IMR-90 (cell line): ENCODE measurements at regions not wholly inside any gene's neighbourhood (a gene's known extent, or its start where the extent isn't known, plus 50 kb on each side); places are given as distances from the start of the nearest gene placed in this dataset.

Experiments used
- ATAC-seq: fragments of 200-7000 bp; cut with Tn5 transposase; 2 replicates; pipeline ENCODE4 v1.9.1; 2020; ENCODE audit warnings: low read depth, mild to moderate bottlenecking, moderate library complexity
- BruUV-seq: library from RNA; stranded (reverse); fragments of 400-500 nt; replicated peaks from 2 replicates; lab custom pipeline; 2021; lab: Mats Ljungman, UMichigan
- CTCF ChIA-PET: fragments of 300-600 bp; formaldehyde crosslinking; extraction: SDS; loops from one replicate; lab custom pipeline; 2021; ENCODE audit warnings: antibody characterized with exemption; lab: Yijun Ruan, JAX
- POLR2A ChIA-PET: fragments of 300-600 bp; sonication (Branson Sonifier 250); formaldehyde crosslinking; loops from one replicate; lab custom pipeline; 2022; ENCODE audit warnings: antibody characterized with exemption; ENCODE audit not compliant: unreplicated experiment; lab: Charles Lee
- DNase-seq: peaks from one replicate; pipeline ENCODE4 v3.0.0; 2013
- H2AFZ ChIP-seq: replicated peaks from 2 replicates; pipeline ENCODE3; 2013; ENCODE audit warnings: low read length, mild to moderate bottlenecking; ENCODE audit not compliant: poor library complexity
- H2AK5ac ChIP-seq: 2 replicates; pipeline ENCODE4 v1.6.1; 2013; ENCODE audit warnings: low read depth, low read length, inconsistent platforms
- H2AK9ac ChIP-seq: replicated peaks from 2 replicates; pipeline ENCODE3; 2013; ENCODE audit warnings: mild to moderate bottlenecking, low read depth, low read length, moderate library complexity; ENCODE audit not compliant: poor library complexity
- H2BK120ac ChIP-seq: 2 replicates; pipeline ENCODE4 v1.6.1; 2013; ENCODE audit warnings: low read depth, low read length, inconsistent platforms
- H2BK15ac ChIP-seq: 3 replicates; pipeline ENCODE4 v1.6.1; 2013; ENCODE audit warnings: low read depth, low read length, inconsistent platforms
- H2BK20ac ChIP-seq: 2 replicates; pipeline ENCODE4 v1.6.1; 2013; ENCODE audit warnings: low read depth, mild to moderate bottlenecking, inconsistent platforms, low read length, moderate library complexity
- H2BK5ac ChIP-seq: 2 replicates; pipeline ENCODE4 v1.6.1; 2013; ENCODE audit warnings: mild to moderate bottlenecking, low read depth, low read length, inconsistent platforms; ENCODE audit not compliant: poor library complexity, severe bottlenecking
- H3K14ac ChIP-seq: replicated peaks from 2 replicates; pipeline ENCODE4 v1.6.1; 2013; ENCODE audit warnings: low read depth, low read length, inconsistent platforms
- H3K18ac ChIP-seq: 2 replicates; pipeline ENCODE4 v1.6.1; 2013; ENCODE audit warnings: low read depth, low read length, control low read depth
- H3K23ac ChIP-seq: 2 replicates; pipeline ENCODE4 v1.6.1; 2013; ENCODE audit warnings: low read depth, low read length, inconsistent platforms
- H3K27ac ChIP-seq: 2 replicates; pipeline ENCODE4 v1.5.1; 2013; ENCODE audit warnings: mild to moderate bottlenecking, control low read depth, low read length; ENCODE audit not compliant: insufficient read depth
- H3K27me3 ChIP-seq: 2 replicates; pipeline ENCODE4 v1.6.1; 2013; ENCODE audit warnings: low read length; ENCODE audit not compliant: control insufficient read depth, insufficient read depth
- H3K36me3 ChIP-seq: 2 replicates; pipeline ENCODE4 v1.6.1; 2013; ENCODE audit warnings: low read length, mixed read lengths; ENCODE audit not compliant: control insufficient read depth, insufficient read depth
- H3K4ac ChIP-seq: 2 replicates; pipeline ENCODE4 v1.6.1; 2013; ENCODE audit warnings: low read depth, low read length, inconsistent platforms
- H3K4me1 ChIP-seq: 2 replicates; pipeline ENCODE4 v1.6.1; 2013; ENCODE audit warnings: low read length, mixed read lengths; ENCODE audit not compliant: control insufficient read depth, insufficient read depth
- H3K4me2 ChIP-seq: 2 replicates; pipeline ENCODE4 v1.6.1; 2013; ENCODE audit warnings: low read depth, mild to moderate bottlenecking, control low read depth, low read length, moderate library complexity
- H3K4me3 ChIP-seq: 2 replicates; pipeline ENCODE4 v1.5.1; 2013; ENCODE audit warnings: low read depth, mild to moderate bottlenecking, control low read depth, low read length, moderate library complexity; ENCODE audit not compliant: insufficient read depth
- H3K56ac ChIP-seq: 2 replicates; pipeline ENCODE4 v1.6.1; 2013; ENCODE audit warnings: low read length, inconsistent platforms; ENCODE audit not compliant: insufficient read depth; ENCODE audit errors: extremely low read depth
- H3K79me1 ChIP-seq, 2 experiments: 2 replicates each; pipeline ENCODE4 v1.6.1; 2013; ENCODE audit warnings: low read length in 2 of 2, inconsistent platforms in 1 of 2, low read depth in 1 of 2
- H3K9ac ChIP-seq: 2 replicates; pipeline ENCODE4 v1.6.1; 2013; ENCODE audit warnings: low read depth, low read length, control low read depth
- H3K9me1 ChIP-seq: 2 replicates; pipeline ENCODE4 v1.6.1; 2013; ENCODE audit warnings: low read length, inconsistent platforms; ENCODE audit not compliant: insufficient read depth
- H3K9me3 ChIP-seq: 2 replicates; pipeline ENCODE4 v1.6.1; 2013; ENCODE audit warnings: low read length; ENCODE audit not compliant: control insufficient read depth, insufficient read depth
- H4K20me1 ChIP-seq: 2 replicates; pipeline ENCODE4 v1.6.1; 2013; ENCODE audit warnings: low read length, inconsistent platforms; ENCODE audit not compliant: insufficient read depth
- H4K5ac ChIP-seq: 2 replicates; pipeline ENCODE4 v1.6.1; 2013; ENCODE audit warnings: mild to moderate bottlenecking, low read depth, low read length, control low read depth
- H4K8ac ChIP-seq, 2 experiments: 2 replicates each; pipeline ENCODE4 v1.6.1; 2013; ENCODE audit warnings: low read depth in 2 of 2, low read length in 2 of 2, control low read depth in 1 of 2, inconsistent platforms in 1 of 2
- H4K91ac ChIP-seq: 2 replicates; pipeline ENCODE4 v1.6.1; 2013; ENCODE audit warnings: low read depth, low read length, inconsistent platforms; ENCODE audit not compliant: insufficient read depth
- CEBPB ChIP-seq: IDR thresholded peaks from 2 replicates; pipeline ENCODE4 v1.6.1; 2012; ENCODE audit warnings: low read depth, low read length, improper control_type of control experiment
- CHD1 ChIP-seq: IDR thresholded peaks from 2 replicates; pipeline ENCODE4 v1.6.1; 2012; ENCODE audit warnings: low read depth, low read length, improper control_type of control experiment
- CTCF ChIP-seq: conservative IDR thresholded peaks from 2 replicates; pipeline ENCODE4 v1.5.1; 2012; ENCODE audit warnings: mild to moderate bottlenecking, low read depth, low read length, improper control_type of control experiment
- MAFK ChIP-seq: IDR thresholded peaks from 2 replicates; pipeline ENCODE4 v1.6.1; 2012; ENCODE audit warnings: low read depth, low read length, improper control_type of control experiment
- MAZ ChIP-seq: IDR thresholded peaks from 2 replicates; pipeline ENCODE4 v1.6.1; 2012; ENCODE audit warnings: low read depth, mild to moderate bottlenecking, low read length, improper control_type of control experiment, moderate library complexity, borderline replicate concordance
- NFE2L2 ChIP-seq: fragments of 150-350 bp; IDR thresholded peaks from 2 replicates; pipeline ENCODE4 v1.6.1; 2016; ENCODE audit warnings: low read depth, mild to moderate bottlenecking, low read length
- POLR2A ChIP-seq: IDR thresholded peaks from 2 replicates; pipeline ENCODE4 v1.6.1; 2012; ENCODE audit warnings: mild to moderate bottlenecking, low read depth, low read length
- RAD21 ChIP-seq: IDR thresholded peaks from 2 replicates; pipeline ENCODE4 v1.6.1; 2012; ENCODE audit warnings: low read length, improper control_type of control experiment
- RCOR1 ChIP-seq: IDR thresholded peaks from 2 replicates; pipeline ENCODE4 v1.6.1; 2012; ENCODE audit warnings: mild to moderate bottlenecking, low read length, improper control_type of control experiment; ENCODE audit not compliant: insufficient replicate concordance
- RFX5 ChIP-seq: IDR thresholded peaks from 2 replicates; pipeline ENCODE4 v1.8.0; 2012; ENCODE audit warnings: low read depth, mild to moderate bottlenecking, low read length, moderate library complexity
- SMC3 ChIP-seq: fragments of 150-350 bp; IDR thresholded peaks from 2 replicates; pipeline ENCODE4 v1.6.1; 2016; ENCODE audit warnings: low read depth, mild to moderate bottlenecking, antibody characterized with exemption, low read length, moderate library complexity
- dilution Hi-C: fragments of 300-500 bp; cut with HindIII; formaldehyde crosslinking; loops from one replicate; pipeline ENCODE4 v1.14.3; 2018; ENCODE audit warnings: low sequenced_read_pairs; ENCODE audit not compliant: unreplicated experiment
- in situ Hi-C: fragments of 300-500 bp; cut with MboI; formaldehyde crosslinking; loops from 3 replicates; pipeline ENCODE4 v1.14.3; 2019; ENCODE audit warnings: low sequenced_read_pairs, inconsistent platforms, mixed read lengths
- intact Hi-C: fragments of 100-400 bp; cut with micrococcal nuclease; formaldehyde crosslinking; loops from 2 replicates; pipeline ENCODE4 v1.10.0; 2022
- TF ChIP-seq, protein P1 (sequence below): fragments of 150-350 bp; IDR thresholded peaks from 2 replicates; pipeline ENCODE4 v1.6.1; 2017; ENCODE audit warnings: mild to moderate bottlenecking, antibody characterized with exemption, low read length, low read depth

GRCh38 chr1:228810395-228810758 is 75.1 kb downstream of the RHOU start:
- no peak overlapping the region for H3K9ac ChIP-seq
- H3K27ac ChIP-seq: no peak overlapping the region
- H2AK9ac ChIP-seq: no peak overlapping the region
- no peak overlapping the region for H3K4ac ChIP-seq
- no peak overlapping the region for H3K56ac ChIP-seq
- no TSS peak for BruUV-seq
- intact Hi-C loops (no loop called here), in situ Hi-C loops (no loop called here), dilution Hi-C loops (no loop called here)
- no peak overlapping the region for H2BK20ac ChIP-seq
- ChIA-PET CTCF (interaction anchor here (1.2 kb wide), 1 partner anchor 12 kb away, joined by 3 read pairs; no protein-coding TSS in a partner anchor), POLR2A (no interaction called here)
- H4K20me1 ChIP-seq: no peaks in the 10 kb centered on the region
- H3K9me3 ChIP-seq: no peaks in the 10 kb centered on the region
- H3K9me1 ChIP-seq: no peaks in the 10 kb centered on the region
- TF ChIP-seq NFE2L2 (no peak), CTCF (no peak), CEBPB (no peak), SMC3 (no peak), POLR2A (no peak), RCOR1 (no peak), CHD1 (no peak), RFX5 (no peak), MAZ (no peak), RAD21 (no peak), MAFK (no peak)
- TF ChIP-seq, protein P1, sequence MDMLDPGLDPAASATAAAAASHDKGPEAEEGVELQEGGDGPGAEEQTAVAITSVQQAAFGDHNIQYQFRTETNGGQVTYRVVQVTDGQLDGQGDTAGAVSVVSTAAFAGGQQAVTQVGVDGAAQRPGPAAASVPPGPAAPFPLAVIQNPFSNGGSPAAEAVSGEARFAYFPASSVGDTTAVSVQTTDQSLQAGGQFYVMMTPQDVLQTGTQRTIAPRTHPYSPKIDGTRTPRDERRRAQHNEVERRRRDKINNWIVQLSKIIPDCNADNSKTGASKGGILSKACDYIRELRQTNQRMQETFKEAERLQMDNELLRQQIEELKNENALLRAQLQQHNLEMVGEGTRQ: no peak
- no peak overlapping the region for H2BK15ac ChIP-seq
- H3K4me2 ChIP-seq: no peak overlapping the region
- no peak overlapping the region for H2AK5ac ChIP-seq
- H3K18ac ChIP-seq: no peak overlapping the region
- no peaks in the 10 kb centered on the region for H3K79me1 ChIP-seq
- no peak overlapping the region for H3K23ac ChIP-seq
- H3K4me3 ChIP-seq: no peak overlapping the region
- H3K36me3 ChIP-seq: no peaks in the 10 kb centered on the region
- H4K91ac ChIP-seq: no peak overlapping the region
- H4K5ac ChIP-seq: no peak overlapping the region
- H3K27me3 ChIP-seq: peaks cover 3% of the 10 kb centered on the region
- H2BK5ac ChIP-seq: no peak overlapping the region
- H4K8ac ChIP-seq: no peak overlapping the region
- H2BK120ac ChIP-seq: no peak overlapping the region
- peaks cover 2% of the 10 kb centered on the region; the same call in 1 of the 2 replicates for H3K4me1 ChIP-seq
- H2AFZ ChIP-seq: no peak overlapping the region
- no peak for ATAC-seq
- no peak overlapping the region for H3K14ac ChIP-seq
- DNase-seq: no peak
